GM23338 (cell line): ENCODE measurements at regions not wholly inside any gene's neighbourhood (a gene's known extent, or its start where the extent isn't known, plus 50 kb on each side); places are given as distances from the start of the nearest gene placed in this dataset.

Experiments used
- ATAC-seq: fragments of 200-7000 bp; cut with Tn5 transposase; 3 replicates; pipeline ENCODE4 v1.9.1; 2020
- DNase-seq: peaks from one replicate; pipeline ENCODE4 v3.0.0-alpha.2; 2015; ENCODE audit warnings: low spot score
- H2AFZ ChIP-seq: fragments of 200-600 bp; sonication (generic); 2 replicates; pipeline ENCODE4 v1.8.0; 2016; ENCODE audit warnings: antibody characterized with exemption, mild to moderate bottlenecking, moderate library complexity
- H3F3A ChIP-seq: fragments of 200-600 bp; sonication (generic); replicated peaks from 2 replicates; pipeline ENCODE4 v1.8.0; 2017; ENCODE audit warnings: antibody characterized with exemption, mixed run types, low read depth
- H3K27ac ChIP-seq: fragments of 200-600 bp; sonication (generic); 2 replicates; pipeline ENCODE4 v1.6.1; 2016; ENCODE audit warnings: low read depth
- H3K27me3 ChIP-seq: fragments of 200-600 bp; sonication (generic); 2 replicates; pipeline ENCODE4 v1.8.0; 2016; ENCODE audit warnings: mild to moderate bottlenecking, mixed run types, moderate library complexity; ENCODE audit not compliant: insufficient read depth
- H3K36me3 ChIP-seq: fragments of 200-600 bp; sonication (generic); 2 replicates; pipeline ENCODE4 v1.8.0; 2016; ENCODE audit warnings: mild to moderate bottlenecking; ENCODE audit not compliant: insufficient read depth
- H3K4me1 ChIP-seq: fragments of 200-600 bp; sonication (generic); 2 replicates; pipeline ENCODE4 v1.8.0; 2016; ENCODE audit warnings: mild to moderate bottlenecking, moderate library complexity; ENCODE audit not compliant: insufficient read depth
- H3K4me2 ChIP-seq: fragments of 200-600 bp; sonication (generic); 2 replicates; pipeline ENCODE4 v1.7.1; 2017; ENCODE audit warnings: mixed run types
- H3K4me3 ChIP-seq: fragments of 200-600 bp; sonication (generic); 2 replicates; pipeline ENCODE4 v1.6.1; 2016; ENCODE audit warnings: mixed run types
- H3K79me2 ChIP-seq: fragments of 200-600 bp; sonication (generic); replicated peaks from 2 replicates; pipeline ENCODE4 v1.8.0; 2017; ENCODE audit warnings: mild to moderate bottlenecking; ENCODE audit not compliant: insufficient read depth
- H3K9me2 ChIP-seq: fragments of 200-600 bp; sonication (generic); 2 replicates; pipeline ENCODE4 v1.8.0; 2017; ENCODE audit not compliant: insufficient read depth
- H4K20me1 ChIP-seq: fragments of 200-600 bp; sonication (generic); replicated peaks from 2 replicates; pipeline ENCODE4 v1.8.0; 2017; ENCODE audit warnings: mild to moderate bottlenecking; ENCODE audit not compliant: insufficient read depth
- H3K27ac Mint-ChIP-seq: 2 replicates; pipeline ENCODE4 v1.8.0; 2020; ENCODE audit warnings: inconsistent platforms, mild to moderate bottlenecking, moderate library complexity, mixed read lengths
- H3K27me3 Mint-ChIP-seq: 3 replicates; pipeline ENCODE4 v1.8.0; 2022; ENCODE audit warnings: low read depth, mild to moderate bottlenecking, moderate library complexity, mixed read lengths, inconsistent platforms; ENCODE audit not compliant: insufficient read depth, poor library complexity
- H3K36me3 Mint-ChIP-seq: 3 replicates; pipeline ENCODE4 v1.8.0; 2021; ENCODE audit warnings: low read depth, mild to moderate bottlenecking, inconsistent platforms, moderate library complexity, mixed read lengths
- H3K4me1 Mint-ChIP-seq: 3 replicates; pipeline ENCODE4 v1.8.0; 2020; ENCODE audit warnings: mild to moderate bottlenecking, inconsistent platforms, mixed read lengths
- H3K4me3 Mint-ChIP-seq: 3 replicates; pipeline ENCODE4 v1.8.0; 2021; ENCODE audit warnings: moderate library complexity, mild to moderate bottlenecking, inconsistent platforms, mixed read lengths
- H3K9me3 Mint-ChIP-seq: 3 replicates; pipeline ENCODE4 v1.8.0; 2020; ENCODE audit warnings: moderate library complexity, mild to moderate bottlenecking, inconsistent platforms, mixed read lengths
- CREB1 ChIP-seq: fragments of 250-450 bp; sonication (Bioruptor Pico); IDR thresholded peaks from 2 replicates; pipeline ENCODE4 v1.5.0; 2020; ENCODE audit warnings: low read depth, mild to moderate bottlenecking, moderate library complexity
- CTCF ChIP-seq, 2 experiments: fragments of 200-600 bp in 1 of 2; sonication (generic) in 1 of 2; conservative IDR thresholded peaks; 2 replicates each; pipeline versions ENCODE4 v1.5.1 to v1.6.1; 2016 to 2017; ENCODE audit warnings: antibody characterized with exemption in 2 of 2, low read depth in 2 of 2, mild to moderate bottlenecking in 2 of 2, moderate library complexity in 1 of 2
- EZH2 ChIP-seq: fragments of 200-600 bp; sonication (generic); IDR thresholded peaks from one replicate; pipeline ENCODE4 v1.8.0; 2017; ENCODE audit warnings: antibody characterized with exemption, mild to moderate bottlenecking, low read depth; ENCODE audit not compliant: unreplicated experiment
- EZH2phosphoT487 ChIP-seq: fragments of 200-600 bp; sonication (generic); IDR thresholded peaks from one replicate; pipeline ENCODE4 v1.8.1; 2018; ENCODE audit warnings: antibody characterized with exemption; ENCODE audit not compliant: unreplicated experiment
- POLR2AphosphoS5 ChIP-seq: IDR thresholded peaks from 2 replicates; pipeline ENCODE4 v1.6.1; 2016; ENCODE audit warnings: antibody characterized with exemption, low read depth
- REST ChIP-seq: IDR thresholded peaks from one replicate; pipeline ENCODE4 v1.6.1; 2018; ENCODE audit warnings: antibody characterized with exemption; ENCODE audit not compliant: unreplicated experiment
- STAT1 ChIP-seq: IDR thresholded peaks from one replicate; pipeline ENCODE4 v1.6.1; 2016; ENCODE audit warnings: antibody characterized with exemption; ENCODE audit not compliant: unreplicated experiment
- ZNF114 ChIP-seq: fragments of 250-450 bp; sonication (Bioruptor Pico); IDR thresholded peaks from 2 replicates; pipeline ENCODE4 v1.5.0; 2020; ENCODE audit warnings: mild to moderate bottlenecking, moderate library complexity
- ZNF331 ChIP-seq: fragments of 250-450 bp; sonication (Bioruptor Pico); IDR thresholded peaks from 2 replicates; pipeline ENCODE4 v1.5.0; 2020; ENCODE audit warnings: low read depth, mild to moderate bottlenecking, moderate library complexity

- DNase-seq: no peak
- peaks cover 15% of the 10 kb centered on the region for H3K9me3 Mint-ChIP-seq
- H3K27ac ChIP-seq: no peak overlapping the region
Observed at GRCh38 chr4:111890412-111890811, 254.8 kb upstream of the FAM241A start.

GRCh38 chr4:111905511-111905910, 239.7 kb upstream of the FAM241A start:
- no peaks in the 10 kb centered on the region for H3F3A ChIP-seq
- DNase-seq: no peak
- TF ChIP-seq STAT1 (no peak), CREB1 (CRISPR knock-in tag) (no peak), REST (no peak), POLR2AphosphoS5 (no peak), ZNF331 (CRISPR knock-in tag) (no peak), EZH2phosphoT487 (no peak), ZNF114 (no peak), CTCF (conservative IDR thresholded peaks at IDR 0.05; ENCODE audit: low read depth in 2 of 2) (no peak), EZH2 (no peak)

More at GRCh38 chr4:111890412-111890811, 254.8 kb upstream of the FAM241A start:
- H3F3A ChIP-seq: no peaks in the 10 kb centered on the region
- H3K4me2 ChIP-seq: no peak overlapping the region
- H3K9me2 ChIP-seq: peaks cover 10% of the 10 kb centered on the region; the same call in 1 of the 2 replicates
- Mint-ChIP-seq H3K27ac (no peak overlapping the region), H3K27me3 (no peaks in the 10 kb centered on the region), H3K4me1 (peaks cover 3% of the 10 kb centered on the region; the same call in 1 of the 3 replicates), H3K36me3 (peaks cover 10% of the 10 kb centered on the region; the same call in 2 of the 3 replicates), H3K4me3 (no peak overlapping the region)
- H3K79me2 ChIP-seq: no peaks in the 10 kb centered on the region
- no peaks in the 10 kb centered on the region for H3K27me3 ChIP-seq
- H4K20me1 ChIP-seq: no peaks in the 10 kb centered on the region
- no peak overlapping the region for H2AFZ ChIP-seq
- no peaks in the 10 kb centered on the region for H3K36me3 ChIP-seq
- ATAC-seq: no peak
- TF ChIP-seq REST (no peak), ZNF331 (CRISPR knock-in tag) (no peak), EZH2phosphoT487 (no peak), POLR2AphosphoS5 (no peak), CREB1 (CRISPR knock-in tag) (no peak)
- H3K4me3 ChIP-seq: no peak overlapping the region
- no peaks in the 10 kb centered on the region for H3K4me1 ChIP-seq

More at GRCh38 chr4:111905511-111905910, 239.7 kb upstream of the FAM241A start:
- no peak overlapping the region for H3K4me2 ChIP-seq
- no peak for ATAC-seq
- no peak overlapping the region for H3K27ac Mint-ChIP-seq
- H3K9me3 Mint-ChIP-seq: no peaks in the 10 kb centered on the region
- no peaks in the 10 kb centered on the region for H3K4me1 Mint-ChIP-seq
- H3K27ac ChIP-seq: no peak overlapping the region
- H3K79me2 ChIP-seq: no peaks in the 10 kb centered on the region
- no peaks in the 10 kb centered on the region for H3K9me2 ChIP-seq
- H3K4me3 ChIP-seq: no peak overlapping the region
- no peaks in the 10 kb centered on the region for H3K36me3 Mint-ChIP-seq
- no peaks in the 10 kb centered on the region for H3K4me1 ChIP-seq
- no peaks in the 10 kb centered on the region for H4K20me1 ChIP-seq
- no peaks in the 10 kb centered on the region for H3K27me3 ChIP-seq
- no peaks in the 10 kb centered on the region for H3K36me3 ChIP-seq
- no peak overlapping the region for H3K4me3 Mint-ChIP-seq
- H2AFZ ChIP-seq: no peak overlapping the region
- no peaks in the 10 kb centered on the region for H3K27me3 Mint-ChIP-seq
